AG10803 (cell line): ENCODE measurements at regions not wholly inside any gene's neighbourhood (a gene's known extent, or its start where the extent isn't known, plus 50 kb on each side); places are given as distances from the start of the nearest gene placed in this dataset.

Experiments
- DNase-seq: peaks from one replicate; pipeline ENCODE4 v3.0.0; 2010; ENCODE audit warnings: low read depth
- H3K4me3 ChIP-seq: 2 replicates; pipeline ENCODE4 v1.5.1; 2011; ENCODE audit warnings: mild to moderate bottlenecking, low read length, control low read depth
- TF ChIP-seq, protein P1 (sequence below): conservative IDR thresholded peaks from 2 replicates; pipeline ENCODE4 v1.5.1; 2011; ENCODE audit warnings: mild to moderate bottlenecking, low read length, control low read depth, inconsistent platforms

DNA sequence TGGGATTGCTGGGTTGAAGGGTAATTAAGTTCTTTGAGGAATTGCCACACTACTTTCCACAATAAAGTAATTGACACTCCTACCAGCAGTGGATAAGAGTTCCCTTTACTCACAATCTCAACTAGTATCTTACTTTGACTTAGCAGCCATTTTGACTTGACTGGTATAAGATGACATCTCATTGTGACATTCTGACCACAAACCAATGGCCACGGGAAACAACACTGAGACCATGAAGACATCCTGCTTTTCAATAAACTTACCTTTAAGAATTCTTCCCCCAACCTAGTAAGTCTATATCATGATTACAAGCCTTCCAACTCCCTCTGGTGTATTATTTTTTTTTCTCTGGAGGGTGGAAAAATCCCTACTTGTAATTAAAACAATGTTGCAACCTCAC, 66.9 kb upstream of the WDR1 start:
- TF ChIP-seq, protein P1, sequence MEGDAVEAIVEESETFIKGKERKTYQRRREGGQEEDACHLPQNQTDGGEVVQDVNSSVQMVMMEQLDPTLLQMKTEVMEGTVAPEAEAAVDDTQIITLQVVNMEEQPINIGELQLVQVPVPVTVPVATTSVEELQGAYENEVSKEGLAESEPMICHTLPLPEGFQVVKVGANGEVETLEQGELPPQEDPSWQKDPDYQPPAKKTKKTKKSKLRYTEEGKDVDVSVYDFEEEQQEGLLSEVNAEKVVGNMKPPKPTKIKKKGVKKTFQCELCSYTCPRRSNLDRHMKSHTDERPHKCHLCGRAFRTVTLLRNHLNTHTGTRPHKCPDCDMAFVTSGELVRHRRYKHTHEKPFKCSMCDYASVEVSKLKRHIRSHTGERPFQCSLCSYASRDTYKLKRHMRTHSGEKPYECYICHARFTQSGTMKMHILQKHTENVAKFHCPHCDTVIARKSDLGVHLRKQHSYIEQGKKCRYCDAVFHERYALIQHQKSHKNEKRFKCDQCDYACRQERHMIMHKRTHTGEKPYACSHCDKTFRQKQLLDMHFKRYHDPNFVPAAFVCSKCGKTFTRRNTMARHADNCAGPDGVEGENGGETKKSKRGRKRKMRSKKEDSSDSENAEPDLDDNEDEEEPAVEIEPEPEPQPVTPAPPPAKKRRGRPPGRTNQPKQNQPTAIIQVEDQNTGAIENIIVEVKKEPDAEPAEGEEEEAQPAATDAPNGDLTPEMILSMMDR, result no peak
- no peak overlapping the region for H3K4me3 ChIP-seq
- DNase-seq, result peak; percentile 22

DNA sequence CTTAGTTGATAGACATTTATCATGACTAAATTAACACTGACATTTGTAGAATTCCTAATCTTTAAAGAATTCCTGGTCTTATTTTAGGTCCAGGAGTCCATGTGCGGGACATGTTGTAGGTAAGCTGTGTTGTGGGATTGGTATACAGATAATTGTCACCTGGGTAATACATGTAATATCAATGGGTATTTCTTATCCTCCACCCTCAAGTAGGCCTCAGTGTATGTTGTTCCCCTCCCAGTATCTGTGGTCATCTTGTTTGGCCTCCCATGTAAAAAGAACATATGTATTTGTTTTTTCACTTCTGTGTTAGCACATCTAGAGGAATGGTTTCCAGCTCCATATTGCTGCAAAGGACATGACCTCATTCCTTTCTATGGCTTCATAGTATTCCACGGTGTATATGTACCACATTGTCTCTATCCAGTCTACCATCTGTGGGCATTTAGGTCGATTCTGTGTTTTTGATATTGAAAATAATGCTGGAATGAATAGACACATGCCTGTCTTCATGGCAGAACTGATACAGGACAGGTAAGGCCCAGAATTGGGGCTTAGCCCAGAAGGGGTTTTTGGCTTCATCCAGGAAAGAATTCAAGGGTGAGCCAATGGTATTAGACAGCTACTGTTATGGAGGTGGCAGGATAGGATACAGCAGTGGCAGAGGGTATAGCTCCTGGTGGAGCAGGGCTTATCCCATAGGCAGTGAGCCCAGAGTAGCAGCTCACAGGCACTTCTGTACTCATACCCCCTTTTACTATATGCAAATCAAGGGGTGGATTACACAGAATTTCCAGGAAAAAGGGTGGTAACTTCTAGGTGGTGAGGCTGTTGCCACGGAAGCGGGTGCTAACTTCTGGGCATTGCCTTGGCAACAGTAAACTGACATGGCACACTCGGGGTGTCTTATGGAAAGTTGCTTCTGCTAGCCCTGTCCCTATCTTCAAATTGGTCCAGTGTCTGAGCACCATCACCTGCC, 66.1 kb upstream of the WDR1 start:
- H3K4me3 ChIP-seq, result no peak overlapping the region
- TF ChIP-seq, protein P1, result no peak
- no peak for DNase-seq

DNA sequence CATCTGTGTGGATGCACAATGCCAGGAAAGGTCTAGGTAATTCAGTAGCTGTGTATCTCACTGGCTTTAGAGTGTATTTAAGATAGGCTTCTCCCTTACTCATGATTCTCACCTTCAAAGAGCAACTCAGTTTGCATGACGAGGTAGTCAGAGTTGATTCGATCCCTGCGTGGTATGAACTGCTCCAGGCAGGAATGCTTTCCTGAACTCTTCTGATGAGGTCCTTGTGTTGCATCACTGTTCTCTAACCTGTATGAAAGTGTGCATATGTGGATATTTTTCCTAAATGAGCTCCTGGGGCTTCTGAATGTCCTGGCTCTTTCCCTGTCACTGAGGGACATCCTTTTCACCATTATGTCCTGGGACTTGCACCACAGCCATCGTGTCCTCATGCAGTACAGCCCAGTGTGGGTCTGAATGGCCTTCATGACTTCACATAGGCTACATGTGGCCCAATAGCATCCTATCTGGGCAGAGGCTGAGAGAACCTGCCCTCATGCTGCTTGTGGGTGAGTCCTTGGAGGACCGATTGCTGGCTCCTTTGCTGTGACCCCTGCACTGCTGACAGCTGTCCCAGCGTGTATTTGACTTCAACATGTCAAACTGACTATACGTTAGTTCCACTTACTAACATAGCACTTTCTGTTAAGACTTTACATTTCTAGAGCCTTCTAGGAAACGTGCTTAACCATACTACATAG, 65.3 kb upstream of the WDR1 start:
- no peak overlapping the region for H3K4me3 ChIP-seq
- TF ChIP-seq, protein P1, result no peak
- DNase-seq, result no peak

DNA sequence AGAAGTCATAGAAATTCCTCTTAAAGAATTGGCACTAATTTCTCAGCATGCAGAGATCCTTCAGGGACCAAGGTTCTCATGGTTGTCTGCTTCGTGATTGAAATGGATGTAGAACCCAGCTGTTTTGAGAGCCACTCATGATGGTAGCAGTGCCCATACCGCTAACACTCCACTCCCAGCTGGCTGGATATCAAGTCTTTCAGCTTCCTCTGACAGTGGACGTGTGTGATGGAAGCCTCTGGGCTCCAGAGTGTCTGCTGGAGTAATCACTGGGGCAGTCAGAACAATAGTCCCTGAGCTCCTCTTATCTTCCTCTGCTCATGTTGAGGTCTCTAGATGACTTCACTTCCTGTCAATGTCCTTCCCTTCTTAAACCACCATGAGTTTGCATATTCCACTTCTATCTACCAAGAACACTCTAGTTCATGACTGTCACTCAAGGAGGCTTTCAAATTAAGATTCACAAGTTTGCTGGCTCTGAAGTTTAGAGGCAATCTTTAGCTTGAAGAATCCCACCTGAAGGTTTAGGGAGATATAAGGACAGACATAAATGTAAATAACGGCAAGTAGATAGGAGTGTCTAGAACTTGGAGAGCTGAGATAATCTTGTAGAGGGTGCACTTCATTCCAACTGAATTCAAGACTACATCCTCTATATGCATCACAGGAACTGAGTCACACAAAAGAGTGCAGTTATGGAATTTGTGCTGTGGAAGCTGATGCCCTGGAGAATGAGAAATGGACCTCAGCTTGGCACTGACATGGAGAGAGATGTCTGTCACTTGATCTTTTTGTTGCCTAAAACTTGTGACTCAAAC, 64.5 kb upstream of the WDR1 start:
- H3K4me3 ChIP-seq, result no peak overlapping the region
- peak; percentile 67 for DNase-seq
- TF ChIP-seq, protein P1, result no peak

DNA sequence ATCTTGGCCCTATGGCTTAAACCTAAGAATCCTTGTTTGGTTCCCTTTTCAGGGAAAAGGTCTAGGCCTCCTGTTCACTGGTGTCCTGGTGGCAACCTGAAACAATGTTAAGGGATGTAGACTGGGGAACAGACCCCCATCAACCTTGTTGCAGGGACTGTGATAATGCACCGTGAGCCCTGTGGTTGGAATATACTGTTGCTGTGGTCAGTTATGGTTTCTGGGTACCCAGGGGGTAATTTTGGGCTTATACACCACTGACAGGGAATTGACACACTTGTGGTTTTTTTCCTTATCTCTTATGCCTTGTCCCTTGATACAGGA, 64.0 kb upstream of the WDR1 start:
- DNase-seq, result no peak
- TF ChIP-seq, protein P1, result no peak
- no peak overlapping the region for H3K4me3 ChIP-seq

DNA sequence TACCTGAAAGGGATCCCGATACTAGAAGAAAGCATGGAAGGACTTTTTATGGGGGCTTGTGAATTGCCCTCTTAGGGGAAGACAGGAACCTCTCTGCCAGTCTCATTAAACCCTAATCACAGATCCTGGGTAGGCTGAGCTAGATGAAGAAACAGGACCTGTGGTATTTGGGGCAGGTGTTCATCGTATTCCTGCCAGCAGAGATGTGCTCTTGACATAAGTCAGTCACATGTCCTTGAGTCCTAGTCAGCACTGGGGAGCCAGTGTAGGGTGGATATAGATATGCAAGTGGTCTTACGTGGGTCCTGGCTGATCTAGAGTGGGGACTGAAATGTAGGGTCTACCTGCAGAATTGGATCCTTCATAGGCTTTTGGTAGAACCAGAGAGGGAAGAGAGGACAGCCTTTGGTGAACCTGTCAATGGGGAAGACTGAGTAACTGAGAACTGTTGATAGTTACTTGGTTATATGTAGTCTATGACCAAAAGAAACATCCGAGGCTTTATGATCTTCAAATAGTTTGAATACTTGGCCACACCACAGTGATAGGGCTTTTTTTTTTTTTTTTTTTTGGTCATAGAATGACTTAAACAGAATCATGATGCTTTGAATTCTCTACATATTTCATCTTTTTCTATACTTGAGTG, 63.5 kb upstream of the WDR1 start:
- H3K4me3 ChIP-seq, result no peak overlapping the region
- TF ChIP-seq, protein P1, result no peak
- peak; percentile 88 for DNase-seq
